ENCODE measurements at regions not wholly inside any gene's neighbourhood (a gene's known extent, or its start where the extent isn't known, plus 50 kb on each side); places are given as distances from the start of the nearest gene placed in this dataset.
A peak's percentile ranks its signal among the peaks of the same experiment; 100 is the strongest.
"Not testable (repeated sequence)": the region's sequence is repeated elsewhere in the genome, so short reads cannot be mapped to it uniquely, and the experiment has no call there.

GRCh38 chr14:28999656-29000055 is 233.1 kb downstream of the FOXG1 start:
- H3K4me1 ChIP-seq (ENCODE audit: insufficient read depth), result no peaks in the 10 kb centered on the region
- H3K27ac ChIP-seq, result no peak overlapping the region
- WGBS, 3 donors, result 47 to 57% (median 55%) methylated on average over 1 of the region's 1 CpG
- TF ChIP-seq CTCF (IDR thresholded peaks at IDR 0.05), result no peak
- TF ChIP-seq EP300 (IDR thresholded peaks at IDR 0.05), result no peak
- no peak for TF ChIP-seq POLR2A (IDR thresholded peaks at IDR 0.05)
- no peaks in the 10 kb centered on the region for H3K9me3 ChIP-seq
- no peaks in the 10 kb centered on the region for H3K36me3 ChIP-seq
- no peaks in the 10 kb centered on the region for H3K27me3 ChIP-seq
- intact Hi-C loops (cut with DNase I), result no loop called here
- no peak overlapping the region for H3K4me3 ChIP-seq
- no peak for DNase-seq

GRCh38 chr14:29005647-29006046 is 239.1 kb downstream of the FOXG1 start:
- Histone ChIP-seq H3K4me1 (ENCODE audit: insufficient read depth) (no peaks in the 10 kb centered on the region), H3K4me3 (no peak overlapping the region), H3K27me3 (no peaks in the 10 kb centered on the region), H3K9me3 (no peaks in the 10 kb centered on the region), H3K36me3 (no peaks in the 10 kb centered on the region), H3K27ac (no peak overlapping the region)
- intact Hi-C loops (cut with DNase I), result no loop called here
- TF ChIP-seq CTCF (IDR thresholded peaks at IDR 0.05) (no peak), POLR2A (IDR thresholded peaks at IDR 0.05) (no peak), EP300 (IDR thresholded peaks at IDR 0.05) (no peak)
- no peak for DNase-seq
- WGBS, 3 donors, result 81 to 85% (median 85%) methylated on average over 4 of the region's 4 CpGs

GRCh38 chr14:29007990-29008389 is 241.4 kb downstream of the FOXG1 start:
- Histone ChIP-seq H3K27me3 (no peaks in the 10 kb centered on the region), H3K27ac (no peak overlapping the region), H3K9me3 (no peaks in the 10 kb centered on the region), H3K4me3 (no peak overlapping the region), H3K4me1 (ENCODE audit: insufficient read depth) (no peaks in the 10 kb centered on the region), H3K36me3 (no peaks in the 10 kb centered on the region)
- DNase-seq, result no peak
- intact Hi-C loops (cut with DNase I), result no loop called here
- TF ChIP-seq CTCF (IDR thresholded peaks at IDR 0.05) (no peak), POLR2A (IDR thresholded peaks at IDR 0.05) (no peak), EP300 (IDR thresholded peaks at IDR 0.05) (no peak)
- 32 to 46% (median 33%) methylated on average over 2 of the region's 2 CpGs for WGBS, 3 donors

- intact Hi-C loops (cut with DNase I), result no loop called here
- Histone ChIP-seq H3K36me3 (no peaks in the 10 kb centered on the region), H3K4me1 (ENCODE audit: insufficient read depth) (no peaks in the 10 kb centered on the region), H3K27me3 (no peaks in the 10 kb centered on the region), H3K9me3 (no peaks in the 10 kb centered on the region), H3K4me3 (no peak overlapping the region), H3K27ac (no peak overlapping the region)
- WGBS, 3 donors, result 36 to 47% (median 41%) methylated on average over 10 of the region's 10 CpGs
- peak in 3 of 5 donors; percentile 9 to 39 (median 22) for DNase-seq
- TF ChIP-seq CTCF (IDR thresholded peaks at IDR 0.05) (peak in 1 of 3 donors; percentile 11), POLR2A (IDR thresholded peaks at IDR 0.05) (no peak)
Observed at GRCh38 chr14:29016050-29016900, 249.7 kb downstream of the FOXG1 start.

GRCh38 chr14:29023505-29023904 is 256.9 kb downstream of the FOXG1 start:
- H3K27me3 ChIP-seq; DNase-seq; H3K4me3 ChIP-seq; intact Hi-C loops (cut with DNase I); H3K9me3 ChIP-seq; H3K27ac ChIP-seq; H3K4me1 ChIP-seq (ENCODE audit: insufficient read depth); H3K36me3 ChIP-seq: not testable (repeated sequence)

GRCh38 chr14:29027441-29027840 is 260.9 kb downstream of the FOXG1 start:
- H3K27ac ChIP-seq; intact Hi-C loops (cut with DNase I); H3K27me3 ChIP-seq; H3K9me3 ChIP-seq; H3K4me3 ChIP-seq; DNase-seq; H3K4me1 ChIP-seq (ENCODE audit: insufficient read depth); H3K36me3 ChIP-seq: not testable (repeated sequence)
- WGBS, 3 donors, result 74 to 83% (median 78%) methylated on average over 3 of the region's 3 CpGs

GRCh38 chr14:29027941-29028705 is 261.5 kb downstream of the FOXG1 start:
- H3K9me3 ChIP-seq; DNase-seq; intact Hi-C loops (cut with DNase I); H3K36me3 ChIP-seq; H3K27me3 ChIP-seq; H3K4me1 ChIP-seq (ENCODE audit: insufficient read depth); H3K4me3 ChIP-seq; H3K27ac ChIP-seq: not testable (repeated sequence)
- 74 to 86% (median 81%) methylated on average over 2 of the region's 2 CpGs for WGBS, 3 donors
